Activated T-cell treated with anti-CD3 and anti-CD28 coated beads, Interleukin-2, amount 50 U/mL, for 4 hours (primary cell): ENCODE measurements at regions not wholly inside any gene's neighbourhood (a gene's known extent, or its start where the extent isn't known, plus 50 kb on each side); places are given as distances from the start of the nearest gene placed in this dataset.

Experiments
- ATAC-seq, 2 donors: fragments of 200-7000 bp; cut with Tn5 transposase; one replicate each; pipeline ENCODE4 v1.10.0; 2021
- DNase-seq: peaks from one replicate; pipeline ENCODE4 v3.0.0-alpha.2; 2020
- H3K27me3 Mint-ChIP-seq: one replicate; pipeline ENCODE4 v1.8.0; 2021; ENCODE audit warnings: low read depth, mixed read lengths
- H3K36me3 Mint-ChIP-seq: one replicate; pipeline ENCODE4 v1.8.0; 2022; ENCODE audit warnings: mixed read lengths; ENCODE audit not compliant: insufficient read depth
- H3K4me1 Mint-ChIP-seq: one replicate; pipeline ENCODE4 v1.8.0; 2021; ENCODE audit warnings: low read depth, mixed read lengths
- H3K4me3 Mint-ChIP-seq: one replicate; pipeline ENCODE4 v1.8.0; 2021; ENCODE audit warnings: mild to moderate bottlenecking, moderate library complexity, mixed read lengths
- H3K9me3 Mint-ChIP-seq: one replicate; pipeline ENCODE4 v1.8.0; 2021; ENCODE audit warnings: mixed read lengths

DNA sequence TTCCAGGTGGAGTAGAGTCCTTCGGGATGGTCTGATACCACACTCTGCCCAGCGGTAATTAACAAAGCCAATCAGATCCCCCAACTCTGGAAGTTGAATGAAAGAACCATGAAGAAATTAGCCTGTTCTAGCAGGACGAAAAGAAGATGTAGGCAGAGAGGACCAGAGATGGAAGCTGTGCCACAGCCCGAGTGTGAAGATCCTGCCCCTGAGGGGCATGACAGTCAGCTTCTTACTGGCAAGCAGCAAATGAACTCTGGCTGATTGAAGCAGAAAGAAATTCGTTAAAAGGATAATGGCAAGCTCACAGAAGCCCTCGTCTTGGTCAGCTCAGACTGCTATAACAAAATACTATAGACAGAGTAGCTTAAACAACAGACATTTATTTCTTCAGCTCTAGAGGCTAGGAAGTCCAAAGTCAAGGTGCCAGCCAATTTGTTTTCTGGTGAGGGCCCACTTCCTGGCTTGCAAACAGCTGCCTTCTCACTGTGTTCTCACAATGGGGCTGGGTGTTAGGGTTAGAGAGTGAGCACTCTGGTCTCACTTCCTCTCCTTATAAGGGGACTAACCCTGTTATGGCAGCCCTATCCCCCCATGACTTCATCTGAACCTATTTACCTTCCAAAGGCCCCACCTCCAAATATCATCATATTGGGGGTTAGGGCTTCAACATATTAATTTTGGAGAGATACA is 307.1 kb downstream of the VPS13C start:
- Mint-ChIP-seq H3K4me1 (no peaks in the 10 kb centered on the region), H3K4me3 (no peak overlapping the region), H3K9me3 (no peaks in the 10 kb centered on the region), H3K36me3 (no peaks in the 10 kb centered on the region), H3K27me3 (peaks cover 9% of the 10 kb centered on the region)
- DNase-seq (no peak), ATAC-seq (no peak)

DNA sequence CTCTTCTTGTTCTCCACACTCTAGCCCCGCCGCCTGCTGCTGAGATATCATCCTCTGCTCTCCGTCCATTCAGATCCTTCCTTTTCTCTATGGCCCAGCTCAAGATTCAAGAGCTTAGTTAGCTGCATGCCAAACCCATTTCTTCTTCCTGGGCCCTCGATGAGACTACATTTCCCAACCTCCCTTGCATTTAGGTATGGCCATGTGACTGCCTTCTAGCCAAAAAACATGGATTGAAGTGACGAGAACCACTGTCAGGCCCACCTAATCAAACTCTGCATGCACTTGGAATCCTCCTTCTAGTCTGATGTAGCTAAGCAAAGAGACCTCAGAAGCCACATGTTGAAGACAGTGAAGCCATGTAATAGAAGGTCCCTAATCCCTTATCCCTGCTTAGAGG is 308.2 kb downstream of the VPS13C start:
- Mint-ChIP-seq H3K4me1 (no peaks in the 10 kb centered on the region), H3K4me3 (no peak overlapping the region), H3K36me3 (no peaks in the 10 kb centered on the region), H3K27me3 (peaks cover 9% of the 10 kb centered on the region), H3K9me3 (no peaks in the 10 kb centered on the region)
- ATAC-seq (no peak), DNase-seq (no peak)

DNA sequence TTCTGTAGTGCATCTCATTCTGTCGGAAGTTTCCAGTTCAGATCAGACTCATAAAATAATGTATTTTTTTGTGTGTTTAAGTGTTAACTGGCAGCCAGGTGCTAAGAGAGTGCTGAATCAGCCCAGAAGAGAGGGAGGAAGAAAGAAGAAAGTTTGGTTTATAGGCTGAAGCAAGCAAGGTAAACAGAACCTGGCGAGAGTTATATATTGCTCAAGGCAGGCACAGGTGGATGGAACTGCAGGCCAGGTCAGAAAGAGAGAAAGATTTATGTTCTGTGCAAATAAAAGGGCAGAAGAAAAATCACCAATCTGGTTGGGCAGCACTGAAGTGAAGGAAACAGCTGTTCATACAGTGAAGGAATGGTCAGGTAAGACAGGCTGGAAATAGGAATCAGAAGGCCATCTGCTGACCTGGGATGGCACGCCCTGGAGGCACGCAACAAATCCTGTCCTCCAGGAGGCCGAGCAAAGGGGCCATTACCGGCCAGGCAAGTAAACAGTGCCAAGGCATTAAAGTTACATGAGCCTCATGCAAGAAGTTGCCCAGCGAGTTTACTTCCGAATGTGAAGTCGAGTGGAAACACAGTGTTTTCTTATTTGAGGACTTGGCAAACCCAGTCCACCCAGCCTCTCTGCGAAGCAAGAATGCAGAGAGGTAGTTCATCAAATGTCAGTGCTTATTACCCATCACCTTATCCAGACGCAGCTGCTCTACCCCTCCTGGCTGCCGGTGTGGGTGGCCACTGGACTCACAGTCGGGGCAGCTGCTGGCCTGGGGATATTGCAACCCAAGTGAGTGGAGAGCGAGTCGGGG is 309.8 kb downstream of the VPS13C start:
- Mint-ChIP-seq H3K9me3 (no peaks in the 10 kb centered on the region), H3K4me1 (no peaks in the 10 kb centered on the region)
- no peak for ATAC-seq

DNA sequence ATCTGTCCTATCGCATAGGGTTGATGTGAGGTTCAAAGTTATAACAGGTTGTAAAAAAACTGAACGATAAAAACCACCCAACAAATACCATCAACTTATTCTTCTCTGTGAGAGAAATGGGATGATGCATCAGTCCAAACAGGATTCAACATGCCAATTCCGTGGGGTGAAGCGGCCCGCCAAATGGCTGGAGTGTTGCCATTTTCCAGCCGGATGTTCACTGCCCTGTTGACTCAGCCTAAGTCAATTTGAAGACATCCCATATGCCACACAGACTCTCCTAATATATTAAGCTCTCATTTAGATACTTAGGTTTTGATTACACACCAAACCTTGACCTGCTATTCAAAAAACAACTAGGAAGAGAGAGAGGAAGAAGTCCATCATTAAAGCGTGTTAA is 311.1 kb downstream of the VPS13C start:
- no peaks in the 10 kb centered on the region for H3K9me3 Mint-ChIP-seq
- no peak overlapping the region for H3K4me3 Mint-ChIP-seq
- no peaks in the 10 kb centered on the region for H3K4me1 Mint-ChIP-seq
- DNase-seq: no peak
- H3K36me3 Mint-ChIP-seq: no peaks in the 10 kb centered on the region
- ATAC-seq: no peak
- H3K27me3 Mint-ChIP-seq: peaks cover 14% of the 10 kb centered on the region

More for the DNA sequence above, 309.8 kb downstream of the VPS13C start:
- no peak overlapping the region for H3K4me3 Mint-ChIP-seq
- H3K36me3 Mint-ChIP-seq: no peaks in the 10 kb centered on the region
- H3K27me3 Mint-ChIP-seq: peaks cover 9% of the 10 kb centered on the region
- no peak for DNase-seq

DNA sequence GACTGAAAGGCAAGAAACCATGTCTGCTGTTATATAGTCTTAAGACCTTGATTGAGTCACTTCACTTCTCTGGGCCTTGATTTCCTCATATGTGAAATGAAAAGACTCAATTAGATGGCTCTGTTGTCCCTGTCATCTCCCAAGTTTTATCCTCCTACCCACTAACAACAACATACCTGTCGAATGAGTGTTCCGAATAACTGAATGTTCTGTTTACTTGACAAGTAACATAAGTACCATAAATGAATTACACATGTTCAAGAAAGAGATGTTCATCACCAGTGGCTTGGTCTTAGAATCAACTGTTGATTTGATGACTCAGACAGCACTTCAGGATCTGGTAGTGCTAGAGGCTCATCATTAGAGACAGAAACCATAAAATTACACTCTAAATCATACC is 311.7 kb downstream of the VPS13C start:
- H3K4me3 Mint-ChIP-seq: no peak overlapping the region
- peaks cover 17% of the 10 kb centered on the region for H3K27me3 Mint-ChIP-seq
- no peaks in the 10 kb centered on the region for H3K36me3 Mint-ChIP-seq
- ATAC-seq (no peak), DNase-seq (no peak)
- no peaks in the 10 kb centered on the region for H3K9me3 Mint-ChIP-seq
- H3K4me1 Mint-ChIP-seq: no peaks in the 10 kb centered on the region

DNA sequence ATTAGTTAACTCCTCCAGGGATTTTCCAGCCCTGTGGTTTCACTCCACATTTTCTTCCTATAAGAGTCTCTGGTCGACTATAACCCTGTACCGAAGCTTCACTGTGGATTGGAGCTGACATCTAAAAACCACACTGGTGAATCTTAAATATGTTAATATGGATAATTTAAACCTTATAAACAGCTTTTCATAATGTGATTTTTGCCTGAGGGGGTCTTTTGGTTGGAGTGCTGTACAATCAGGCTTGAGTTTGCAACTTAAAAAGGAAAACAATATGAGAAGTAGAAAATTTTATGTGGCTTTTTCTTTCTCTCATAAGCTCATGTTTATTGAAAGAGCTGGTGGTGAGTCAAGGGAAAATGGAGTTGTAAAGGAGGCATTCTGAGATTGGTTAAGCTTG is 313.7 kb downstream of the VPS13C start:
- Mint-ChIP-seq H3K4me3 (no peak overlapping the region), H3K27me3 (peaks cover 17% of the 10 kb centered on the region), H3K9me3 (no peaks in the 10 kb centered on the region), H3K36me3 (no peaks in the 10 kb centered on the region), H3K4me1 (no peaks in the 10 kb centered on the region)
- DNase-seq: no peak
- no peak for ATAC-seq

DNA sequence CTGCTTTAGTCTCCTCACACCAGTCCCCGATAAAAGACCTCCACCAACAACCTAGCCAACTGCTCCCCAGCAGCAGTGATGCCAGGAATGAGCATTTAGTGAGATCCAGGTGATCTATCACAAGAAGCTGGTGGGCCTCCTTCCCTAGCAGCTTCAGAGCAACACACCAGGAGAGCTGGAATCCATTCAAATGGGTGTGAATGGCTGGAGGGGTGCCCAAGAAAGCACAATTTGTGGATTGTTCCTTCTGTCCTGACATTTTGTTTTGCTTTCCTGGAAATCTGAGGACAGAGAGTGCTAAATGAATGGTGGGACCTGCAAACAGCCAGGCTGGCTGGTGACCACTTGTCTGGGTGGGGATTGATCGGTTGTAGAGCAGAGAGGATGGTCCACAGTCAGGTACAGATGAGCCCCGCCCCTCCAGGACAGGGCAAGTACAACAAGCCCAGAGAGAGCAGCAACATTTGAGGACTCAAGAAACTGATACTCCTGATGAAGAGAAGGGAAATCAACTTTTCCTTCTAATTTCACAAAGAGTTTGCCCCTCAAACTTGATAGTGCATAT is 316.8 kb downstream of the VPS13C start:
- Mint-ChIP-seq H3K27me3 (peaks cover 14% of the 10 kb centered on the region), H3K36me3 (no peaks in the 10 kb centered on the region), H3K4me3 (no peak overlapping the region), H3K4me1 (no peaks in the 10 kb centered on the region), H3K9me3 (no peaks in the 10 kb centered on the region)
- no peak for DNase-seq
- ATAC-seq: no peak

DNA sequence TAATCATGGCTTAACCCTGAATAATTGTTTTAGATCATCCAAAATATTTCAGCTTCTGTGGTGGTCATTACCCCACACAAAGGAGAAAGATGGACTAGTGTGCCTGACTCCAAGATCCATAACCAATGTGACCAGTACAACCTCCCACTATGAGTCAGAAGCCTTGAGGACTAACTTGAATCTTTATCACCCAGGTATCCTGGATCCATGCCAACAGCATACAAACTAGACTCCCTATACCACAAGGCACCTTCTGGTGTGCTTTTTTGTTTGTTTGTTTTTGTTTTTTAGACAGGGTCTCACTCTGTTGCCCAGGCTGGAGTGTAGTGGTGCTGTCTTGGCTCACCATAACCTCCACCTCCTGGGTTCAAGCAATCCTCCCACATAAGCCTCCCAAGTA is 317.7 kb downstream of the VPS13C start:
- Mint-ChIP-seq H3K27me3 (peaks cover 14% of the 10 kb centered on the region), H3K36me3 (no peaks in the 10 kb centered on the region), H3K9me3 (no peaks in the 10 kb centered on the region), H3K4me3 (no peak overlapping the region), H3K4me1 (no peaks in the 10 kb centered on the region)
- ATAC-seq: no peak
- DNase-seq: no peak

DNA sequence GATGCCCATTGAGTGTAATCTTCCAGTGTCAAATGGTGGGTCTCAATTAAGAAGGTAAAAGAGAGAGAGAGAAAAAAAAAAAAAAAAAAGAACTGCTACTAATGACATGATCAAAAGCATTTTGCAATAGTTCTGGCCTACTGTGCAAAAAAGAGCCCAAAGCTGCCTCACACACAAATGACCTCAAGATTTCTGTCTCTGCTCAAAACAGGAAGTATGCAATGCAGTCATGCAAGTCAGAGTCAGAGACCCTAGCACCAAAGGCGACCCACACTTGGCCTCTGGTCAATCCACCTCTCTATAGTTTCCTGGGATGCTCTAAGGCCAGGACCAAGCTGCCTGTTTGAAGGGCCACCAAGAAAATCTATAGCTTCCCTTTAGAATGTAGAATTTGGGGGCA is 323.5 kb downstream of the VPS13C start:
- no peaks in the 10 kb centered on the region for H3K9me3 Mint-ChIP-seq

DNA sequence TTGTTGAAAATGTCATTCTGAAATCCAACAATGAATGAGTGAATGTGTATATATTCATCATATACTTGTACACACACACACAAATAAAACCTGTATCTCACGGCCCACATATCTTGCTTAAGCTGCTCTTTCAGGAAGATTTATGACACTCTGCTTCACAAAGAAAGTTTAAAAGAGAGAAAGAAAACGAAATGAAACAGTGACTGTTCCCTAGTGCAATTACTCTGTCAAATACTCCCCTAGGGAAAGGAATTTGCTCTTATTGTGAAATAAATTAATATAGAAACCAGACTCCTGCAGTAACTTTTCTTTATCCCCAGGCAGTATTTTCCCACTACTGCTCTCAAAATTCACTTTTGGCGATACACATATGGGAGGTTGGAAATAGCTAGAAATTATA is 329.1 kb downstream of the VPS13C start:
- no peaks in the 10 kb centered on the region for H3K4me1 Mint-ChIP-seq
- H3K4me3 Mint-ChIP-seq: no peak overlapping the region
- H3K36me3 Mint-ChIP-seq: no peaks in the 10 kb centered on the region
- ATAC-seq (no peak), DNase-seq (no peak)
- no peaks in the 10 kb centered on the region for H3K9me3 Mint-ChIP-seq
- H3K27me3 Mint-ChIP-seq: peaks cover 8% of the 10 kb centered on the region

More for the DNA sequence above, 323.5 kb downstream of the VPS13C start:
- DNase-seq (no peak), ATAC-seq (no peak)
- peaks cover 2% of the 10 kb centered on the region for H3K27me3 Mint-ChIP-seq
- no peak overlapping the region for H3K4me3 Mint-ChIP-seq
- H3K36me3 Mint-ChIP-seq: no peaks in the 10 kb centered on the region
- H3K4me1 Mint-ChIP-seq: no peaks in the 10 kb centered on the region

DNA sequence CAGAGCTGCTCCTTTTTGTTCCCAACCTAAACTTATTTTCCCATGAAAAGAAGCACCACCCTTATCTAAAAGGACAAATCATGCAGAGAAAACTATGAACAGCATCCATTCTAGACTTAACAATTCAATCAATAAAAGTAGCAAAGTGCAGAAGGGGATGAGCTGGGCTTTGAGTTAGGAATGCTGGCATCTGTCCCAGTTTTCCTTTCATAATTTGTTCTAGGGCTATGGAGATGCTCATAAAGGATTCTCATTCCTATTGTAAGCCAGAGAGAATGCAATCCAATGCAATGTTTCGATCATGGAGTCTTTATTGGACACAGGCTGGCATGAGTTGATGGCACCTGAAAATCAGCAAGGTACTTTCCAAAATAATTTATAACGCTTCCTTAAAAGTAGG is 330.6 kb downstream of the VPS13C start:
- H3K4me3 Mint-ChIP-seq: no peak overlapping the region
- no peaks in the 10 kb centered on the region for H3K9me3 Mint-ChIP-seq
- peaks cover 12% of the 10 kb centered on the region for H3K27me3 Mint-ChIP-seq
- no peak for DNase-seq
- no peaks in the 10 kb centered on the region for H3K4me1 Mint-ChIP-seq
- H3K36me3 Mint-ChIP-seq: no peaks in the 10 kb centered on the region
- ATAC-seq: no peak

DNA sequence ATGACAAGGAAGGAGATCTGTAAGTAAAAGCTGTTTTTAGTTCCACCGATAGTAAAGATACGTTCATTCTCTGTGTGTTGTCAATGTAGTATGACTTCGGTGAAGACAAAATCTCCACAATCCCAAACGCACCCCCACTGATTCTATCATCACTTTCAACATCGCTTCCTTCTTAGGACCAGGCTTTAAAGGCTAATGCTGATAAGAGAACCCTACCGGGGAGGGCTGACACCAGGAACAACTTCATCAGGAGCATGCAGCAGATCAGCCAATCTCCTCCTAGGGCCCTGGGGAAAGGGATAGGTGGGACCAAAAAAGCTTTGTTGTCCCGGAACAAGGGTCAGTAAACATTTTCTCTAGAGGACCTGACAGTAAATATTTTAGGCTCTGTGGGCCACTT is 334.1 kb downstream of the VPS13C start:
- DNase-seq: no peak
- H3K9me3 Mint-ChIP-seq: no peaks in the 10 kb centered on the region

DNA sequence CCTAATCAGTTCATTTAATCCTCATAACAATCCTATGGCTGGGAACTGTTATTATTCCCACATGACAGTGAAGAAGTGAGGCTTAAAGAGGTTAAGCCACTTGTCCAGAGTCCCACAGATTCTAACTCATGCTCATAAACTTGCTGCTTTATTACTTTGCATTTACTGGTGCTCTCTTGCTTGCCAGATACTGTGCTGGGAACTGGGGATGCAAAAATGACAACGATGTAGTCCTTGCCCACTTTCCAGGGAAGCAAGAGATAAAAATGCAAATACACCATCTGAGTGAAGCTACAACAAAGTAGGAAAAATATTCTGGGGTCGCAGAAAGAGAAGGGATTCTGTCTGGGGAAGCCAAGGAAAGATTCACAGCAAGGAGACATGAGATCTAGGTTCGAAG is 335.0 kb downstream of the VPS13C start:
- ATAC-seq: no peak
- H3K36me3 Mint-ChIP-seq: no peaks in the 10 kb centered on the region
- no peaks in the 10 kb centered on the region for H3K4me1 Mint-ChIP-seq
- H3K9me3 Mint-ChIP-seq: no peaks in the 10 kb centered on the region
- DNase-seq: no peak
- peaks cover 14% of the 10 kb centered on the region for H3K27me3 Mint-ChIP-seq
- H3K4me3 Mint-ChIP-seq: no peak overlapping the region

More for the DNA sequence above, 334.1 kb downstream of the VPS13C start:
- no peak for ATAC-seq
- Mint-ChIP-seq H3K4me3 (no peak overlapping the region), H3K36me3 (no peaks in the 10 kb centered on the region), H3K4me1 (no peaks in the 10 kb centered on the region), H3K27me3 (peaks cover 12% of the 10 kb centered on the region)

DNA sequence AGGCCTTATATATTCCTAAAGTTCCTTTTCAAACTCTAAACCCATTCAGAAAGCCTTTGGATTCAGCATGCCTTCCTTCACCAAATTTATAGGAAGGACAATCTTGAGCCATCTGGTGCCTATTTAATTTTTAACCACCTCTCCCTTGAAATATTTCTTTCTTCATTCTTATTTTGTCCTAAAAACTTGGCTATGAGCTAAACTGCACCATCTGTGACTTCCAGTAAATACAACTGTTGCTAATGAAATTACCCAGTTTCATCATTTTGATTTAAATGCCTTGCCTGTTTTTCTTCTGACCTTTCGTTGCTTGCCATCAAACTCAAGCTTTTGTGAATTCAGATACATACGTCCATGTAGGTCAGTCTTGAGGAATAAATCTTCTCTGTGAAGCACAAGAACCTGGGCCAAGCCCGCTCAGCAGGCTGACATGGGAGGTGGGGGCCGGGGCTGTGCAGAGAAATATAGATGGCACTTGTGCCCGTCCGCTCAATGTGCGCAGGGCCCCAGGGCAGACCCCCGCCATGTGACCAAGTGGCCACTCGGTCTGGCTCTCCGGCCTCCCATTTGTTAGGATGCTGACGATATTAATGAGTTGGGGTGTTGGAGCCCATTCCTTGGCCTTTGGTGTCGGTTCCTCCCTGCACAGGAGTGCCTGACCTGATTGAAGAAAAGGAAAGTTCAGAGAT is 335.9 kb downstream of the VPS13C start:
- H3K36me3 Mint-ChIP-seq: no peaks in the 10 kb centered on the region
- no peak for DNase-seq
- no peak for ATAC-seq

More for the DNA sequence above, 335.9 kb downstream of the VPS13C start:
- no peaks in the 10 kb centered on the region for H3K9me3 Mint-ChIP-seq
- no peaks in the 10 kb centered on the region for H3K4me1 Mint-ChIP-seq
- peaks cover 17% of the 10 kb centered on the region for H3K27me3 Mint-ChIP-seq
- no peak overlapping the region for H3K4me3 Mint-ChIP-seq
